Bronchial epithelial cell (primary cell): ENCODE measurements at regions not wholly inside any gene's neighbourhood (a gene's known extent, or its start where the extent isn't known, plus 50 kb on each side); places are given as distances from the start of the nearest gene placed in this dataset.

Source experiments
- DNase-seq: peaks from one replicate; pipeline ENCODE4 v3.0.0-alpha.2; 2010; ENCODE audit warnings: low read depth
- FAIRE-seq: peaks from 2 replicates; lab custom pipeline; 2011; peaks lifted over from hg19 to GRCh38; lab: Jason Lieb, UNC
- H3K27me3 ChIP-seq: 2 replicates; pipeline ENCODE4 v1.5.1; 2011; ENCODE audit warnings: low read length; ENCODE audit not compliant: control insufficient read depth, insufficient read depth
- H3K36me3 ChIP-seq: 2 replicates; pipeline ENCODE4 v1.5.1; 2011; ENCODE audit warnings: low read length; ENCODE audit not compliant: control insufficient read depth, insufficient read depth
- H3K4me3 ChIP-seq: 2 replicates; pipeline ENCODE4 v1.5.1; 2011; ENCODE audit warnings: mild to moderate bottlenecking, low read depth, low read length, control low read depth
- TF ChIP-seq, protein P1 (sequence below): IDR thresholded peaks from 2 replicates; pipeline ENCODE4 v1.5.1; 2011; ENCODE audit warnings: mild to moderate bottlenecking, moderate library complexity, low read length, control low read depth, inconsistent platforms; ENCODE audit not compliant: insufficient read depth, severe bottlenecking

DNA sequence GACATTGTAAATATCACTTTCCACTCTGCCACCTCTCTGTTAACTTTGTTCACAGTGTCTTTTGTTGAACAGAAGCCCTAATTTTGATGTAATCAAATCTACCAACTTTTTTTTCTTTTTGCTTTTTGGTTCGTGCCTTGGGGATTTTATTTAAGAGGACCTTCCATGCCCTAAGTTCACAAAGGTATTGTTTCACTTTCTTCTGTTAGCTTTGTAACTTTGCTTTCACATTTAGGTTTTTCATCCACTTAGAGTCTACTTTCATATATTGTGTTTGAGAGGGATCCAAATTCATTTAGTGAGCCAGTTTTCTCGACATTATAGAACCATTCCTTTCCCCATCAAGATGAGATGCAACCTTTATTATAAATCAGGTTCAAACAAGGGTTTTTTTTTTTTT is 275.7 kb upstream of the CRY1 start:
- TF ChIP-seq, protein P1, sequence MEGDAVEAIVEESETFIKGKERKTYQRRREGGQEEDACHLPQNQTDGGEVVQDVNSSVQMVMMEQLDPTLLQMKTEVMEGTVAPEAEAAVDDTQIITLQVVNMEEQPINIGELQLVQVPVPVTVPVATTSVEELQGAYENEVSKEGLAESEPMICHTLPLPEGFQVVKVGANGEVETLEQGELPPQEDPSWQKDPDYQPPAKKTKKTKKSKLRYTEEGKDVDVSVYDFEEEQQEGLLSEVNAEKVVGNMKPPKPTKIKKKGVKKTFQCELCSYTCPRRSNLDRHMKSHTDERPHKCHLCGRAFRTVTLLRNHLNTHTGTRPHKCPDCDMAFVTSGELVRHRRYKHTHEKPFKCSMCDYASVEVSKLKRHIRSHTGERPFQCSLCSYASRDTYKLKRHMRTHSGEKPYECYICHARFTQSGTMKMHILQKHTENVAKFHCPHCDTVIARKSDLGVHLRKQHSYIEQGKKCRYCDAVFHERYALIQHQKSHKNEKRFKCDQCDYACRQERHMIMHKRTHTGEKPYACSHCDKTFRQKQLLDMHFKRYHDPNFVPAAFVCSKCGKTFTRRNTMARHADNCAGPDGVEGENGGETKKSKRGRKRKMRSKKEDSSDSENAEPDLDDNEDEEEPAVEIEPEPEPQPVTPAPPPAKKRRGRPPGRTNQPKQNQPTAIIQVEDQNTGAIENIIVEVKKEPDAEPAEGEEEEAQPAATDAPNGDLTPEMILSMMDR, result no peak
- FAIRE-seq (no peak), DNase-seq (no peak)
- Histone ChIP-seq H3K27me3 (no peaks in the 10 kb centered on the region), H3K36me3 (no peaks in the 10 kb centered on the region), H3K4me3 (no peak overlapping the region)

DNA sequence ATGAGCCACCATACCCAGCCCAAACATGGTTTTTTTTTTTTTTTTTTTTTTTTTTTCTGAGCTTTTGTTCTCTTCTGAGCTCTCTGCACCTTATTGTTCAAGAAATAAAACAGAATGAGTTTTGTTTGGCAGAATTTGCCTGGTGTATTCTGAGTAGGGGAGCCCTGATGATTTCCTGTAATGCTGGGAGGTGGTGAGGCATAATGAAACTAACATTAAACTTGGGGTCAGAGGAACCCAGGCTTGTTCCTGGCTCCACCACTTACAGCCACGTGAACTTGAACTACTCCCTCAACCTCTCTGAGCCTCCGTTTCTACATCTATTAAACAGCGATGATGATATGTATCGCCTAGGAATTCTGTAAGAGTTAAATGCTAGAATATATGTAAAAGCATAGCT is 276.3 kb upstream of the CRY1 start:
- no peaks in the 10 kb centered on the region for H3K27me3 ChIP-seq
- TF ChIP-seq, protein P1, result no peak
- H3K4me3 ChIP-seq, result no peak overlapping the region
- DNase-seq (no peak), FAIRE-seq (no peak)
- H3K36me3 ChIP-seq, result no peaks in the 10 kb centered on the region

DNA sequence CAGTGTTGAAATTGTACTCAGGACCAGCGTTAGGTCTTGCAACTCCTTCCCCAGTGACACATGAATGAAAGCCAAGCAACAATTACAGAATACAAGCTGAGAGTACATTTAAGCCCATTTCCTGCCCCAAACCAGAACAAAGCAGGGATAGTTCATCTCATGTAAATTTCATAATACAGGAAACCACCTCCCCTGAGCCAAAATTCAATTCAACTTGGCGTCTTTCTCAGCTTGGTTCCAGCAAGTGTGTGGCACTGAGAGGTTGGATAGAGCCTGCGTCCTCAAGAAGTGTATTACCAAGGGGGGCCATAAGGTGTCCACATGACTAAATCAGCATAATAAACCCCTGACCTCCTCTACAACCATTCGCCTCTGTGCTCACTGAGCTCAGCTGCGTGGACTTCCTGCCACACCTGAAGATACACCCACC is 278.9 kb upstream of the CRY1 start:
- FAIRE-seq, result no peak
- Histone ChIP-seq H3K36me3 (no peaks in the 10 kb centered on the region), H3K27me3 (no peaks in the 10 kb centered on the region), H3K4me3 (no peak overlapping the region)
- TF ChIP-seq, protein P1, result no peak
- peak; percentile 76 for DNase-seq

DNA sequence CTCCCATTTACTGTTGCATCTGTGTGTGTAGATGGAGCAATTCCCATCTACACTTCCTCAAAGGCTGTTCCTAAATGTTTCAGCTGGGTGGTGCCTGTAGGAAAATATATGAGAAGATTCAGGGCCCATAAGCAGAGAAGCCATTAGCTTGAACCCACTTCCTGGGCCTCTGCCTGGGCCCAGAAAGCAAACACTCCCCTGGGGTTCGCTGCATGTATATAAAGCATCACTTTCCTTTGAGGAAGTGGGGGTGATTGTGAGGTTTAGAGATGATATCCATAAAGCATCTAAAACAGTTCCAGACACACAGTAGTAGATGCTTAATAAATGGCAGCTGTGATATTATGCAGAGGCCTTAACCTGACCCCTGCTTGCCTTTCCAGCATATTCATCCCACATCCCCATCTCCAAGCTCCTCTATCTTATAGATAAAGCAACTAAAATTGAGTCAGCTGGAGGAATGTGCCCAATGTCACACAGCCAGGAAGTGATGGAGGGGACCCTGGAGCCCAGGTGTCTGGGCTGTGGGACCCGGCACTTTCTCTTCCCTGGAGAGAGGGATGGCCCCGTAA is 280.0 kb upstream of the CRY1 start:
- TF ChIP-seq, protein P1, result no peak
- no peak for DNase-seq
- FAIRE-seq, result no peak
- Histone ChIP-seq H3K36me3 (no peaks in the 10 kb centered on the region), H3K4me3 (no peak overlapping the region), H3K27me3 (no peaks in the 10 kb centered on the region)

- Histone ChIP-seq H3K36me3 (no peaks in the 10 kb centered on the region), H3K4me3 (no peak overlapping the region), H3K27me3 (no peaks in the 10 kb centered on the region)
- no peak for DNase-seq
- TF ChIP-seq, protein P1, result no peak
- no peak for FAIRE-seq
Observed at GRCh38 chr12:107374161-107374840, 281.0 kb upstream of the CRY1 start.
